MM.1S (cell line): ENCODE measurements at regions not wholly inside any gene's neighbourhood (a gene's known extent, or its start where the extent isn't known, plus 50 kb on each side); places are given as distances from the start of the nearest gene placed in this dataset.

Source experiments
- DNase-seq: peaks from one replicate; pipeline ENCODE4 v3.0.0-alpha.2; 2015
- H2AFZ ChIP-seq: fragments of 300-600 bp; sonication (generic); 2 replicates; pipeline ENCODE4 v1.6.0; 2016; ENCODE audit warnings: antibody characterized with exemption, low read length
- H3F3A ChIP-seq: fragments of 300-600 bp; sonication (generic); 2 replicates; pipeline ENCODE4 v1.6.1; 2016; ENCODE audit warnings: mild to moderate bottlenecking, antibody characterized with exemption, low read length, moderate library complexity, mixed read lengths; ENCODE audit not compliant: insufficient read depth
- H3K27ac ChIP-seq: fragments of 300-600 bp; sonication (generic); 2 replicates; pipeline ENCODE4 v1.5.1; 2016; ENCODE audit warnings: mild to moderate bottlenecking, low read length
- H3K27me3 ChIP-seq: fragments of 300-600 bp; sonication (generic); replicated peaks from 2 replicates; pipeline ENCODE4 v1.6.0; 2016; ENCODE audit warnings: low read length; ENCODE audit not compliant: insufficient read depth
- H3K36me3 ChIP-seq: fragments of 300-600 bp; sonication (generic); replicated peaks from 2 replicates; pipeline ENCODE4 v1.6.1; 2016; ENCODE audit warnings: mild to moderate bottlenecking, low read length, mixed read lengths; ENCODE audit not compliant: insufficient read depth
- H3K4me1 ChIP-seq: fragments of 300-600 bp; sonication (generic); 2 replicates; pipeline ENCODE4 v1.6.1; 2016; ENCODE audit warnings: low read length, mixed read lengths
- H3K4me2 ChIP-seq: fragments of 300-600 bp; sonication (generic); 2 replicates; pipeline ENCODE4 v1.6.0; 2016; ENCODE audit warnings: low read depth, low read length
- H3K4me3 ChIP-seq: fragments of 300-600 bp; sonication (generic); 2 replicates; pipeline ENCODE4 v1.5.1; 2016; ENCODE audit warnings: low read length, mixed read lengths
- H3K79me2 ChIP-seq: fragments of 300-600 bp; sonication (generic); 2 replicates; pipeline ENCODE4 v1.6.1; 2016; ENCODE audit warnings: mixed run types, low read length, mixed read lengths
- H3K9ac ChIP-seq: fragments of 300-600 bp; sonication (generic); 2 replicates; pipeline ENCODE4 v1.6.1; 2016; ENCODE audit warnings: low read length, mixed read lengths
- H3K9me2 ChIP-seq: fragments of 300-600 bp; sonication (generic); replicated peaks from 2 replicates; pipeline ENCODE4 v1.6.1; 2016; ENCODE audit warnings: mild to moderate bottlenecking, low read length, mixed read lengths; ENCODE audit not compliant: insufficient read depth
- H3K9me3 ChIP-seq: fragments of 300-600 bp; sonication (generic); replicated peaks from 2 replicates; pipeline ENCODE4 v1.6.1; 2016; ENCODE audit warnings: mild to moderate bottlenecking, low read length, mixed read lengths; ENCODE audit not compliant: insufficient read depth
- H4K20me1 ChIP-seq: fragments of 300-600 bp; sonication (generic); 2 replicates; pipeline ENCODE4 v1.6.1; 2016; ENCODE audit warnings: mild to moderate bottlenecking, low read length, moderate library complexity, mixed read lengths; ENCODE audit not compliant: insufficient read depth
- EZH2 ChIP-seq: fragments of 300-600 bp; sonication (generic); optimal IDR thresholded peaks from 2 replicates; pipeline ENCODE3; 2017; ENCODE audit warnings: low read depth, mild to moderate bottlenecking, antibody characterized with exemption, low read length, mixed read lengths
- EZH2phosphoT487 ChIP-seq: fragments of 300-600 bp; sonication (generic); IDR thresholded peaks from 2 replicates; pipeline ENCODE4 v1.6.1; 2018; ENCODE audit warnings: antibody characterized with exemption, low read length
- TF ChIP-seq, protein P1 (sequence below): fragments of 300-600 bp; sonication (generic); IDR thresholded peaks from 2 replicates; pipeline ENCODE4 v1.5.1; 2016; ENCODE audit warnings: antibody characterized with exemption, low read length, mixed read lengths

- Histone ChIP-seq H2AFZ (no peak overlapping the region), H3K27me3 (no peaks in the 10 kb centered on the region), H3F3A (no peaks in the 10 kb centered on the region), H3K9me2 (no peaks in the 10 kb centered on the region), H3K79me2 (no peaks in the 10 kb centered on the region), H3K4me1 (no peaks in the 10 kb centered on the region), H3K36me3 (no peaks in the 10 kb centered on the region), H3K9ac (no peak overlapping the region), H3K4me3 (no peak overlapping the region), H3K4me2 (no peak overlapping the region), H4K20me1 (no peaks in the 10 kb centered on the region), H3K9me3 (no peaks in the 10 kb centered on the region), H3K27ac (no peak overlapping the region)
- no peak for DNase-seq
- TF ChIP-seq, protein P1, sequence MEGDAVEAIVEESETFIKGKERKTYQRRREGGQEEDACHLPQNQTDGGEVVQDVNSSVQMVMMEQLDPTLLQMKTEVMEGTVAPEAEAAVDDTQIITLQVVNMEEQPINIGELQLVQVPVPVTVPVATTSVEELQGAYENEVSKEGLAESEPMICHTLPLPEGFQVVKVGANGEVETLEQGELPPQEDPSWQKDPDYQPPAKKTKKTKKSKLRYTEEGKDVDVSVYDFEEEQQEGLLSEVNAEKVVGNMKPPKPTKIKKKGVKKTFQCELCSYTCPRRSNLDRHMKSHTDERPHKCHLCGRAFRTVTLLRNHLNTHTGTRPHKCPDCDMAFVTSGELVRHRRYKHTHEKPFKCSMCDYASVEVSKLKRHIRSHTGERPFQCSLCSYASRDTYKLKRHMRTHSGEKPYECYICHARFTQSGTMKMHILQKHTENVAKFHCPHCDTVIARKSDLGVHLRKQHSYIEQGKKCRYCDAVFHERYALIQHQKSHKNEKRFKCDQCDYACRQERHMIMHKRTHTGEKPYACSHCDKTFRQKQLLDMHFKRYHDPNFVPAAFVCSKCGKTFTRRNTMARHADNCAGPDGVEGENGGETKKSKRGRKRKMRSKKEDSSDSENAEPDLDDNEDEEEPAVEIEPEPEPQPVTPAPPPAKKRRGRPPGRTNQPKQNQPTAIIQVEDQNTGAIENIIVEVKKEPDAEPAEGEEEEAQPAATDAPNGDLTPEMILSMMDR = no peak
- no peak for TF ChIP-seq EZH2
Observed at GRCh38 chr18:78605255-78605654, 374.4 kb upstream of the SALL3 start.

- no peak for DNase-seq
Observed at GRCh38 chr18:78607221-78607620, 372.4 kb upstream of the SALL3 start.

DNA sequence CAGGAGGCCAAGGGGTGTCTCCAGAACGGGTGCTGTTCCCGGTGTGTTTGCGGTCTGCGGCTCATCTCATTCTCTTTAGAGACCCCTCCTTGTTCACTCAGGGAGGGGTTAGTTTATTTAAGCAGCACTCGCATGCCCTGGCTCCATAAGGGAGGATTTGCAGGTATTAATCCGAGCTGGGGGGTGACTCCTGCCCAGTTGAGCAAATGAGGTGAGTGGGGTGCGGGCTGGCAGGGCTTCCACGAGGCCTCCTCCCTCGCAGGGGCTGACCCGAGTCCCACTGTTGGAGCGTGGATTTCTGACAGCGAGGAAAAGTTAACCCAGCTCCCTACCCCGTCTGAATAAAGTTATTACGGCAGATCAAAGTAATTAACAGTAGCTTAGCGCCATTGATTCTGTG, 371.8 kb upstream of the SALL3 start:
- Histone ChIP-seq H3K9ac (no peak overlapping the region), H3K79me2 (no peaks in the 10 kb centered on the region), H4K20me1 (no peaks in the 10 kb centered on the region), H3K36me3 (no peaks in the 10 kb centered on the region), H3K4me2 (no peak overlapping the region), H3F3A (no peaks in the 10 kb centered on the region), H3K27me3 (no peaks in the 10 kb centered on the region), H3K9me3 (no peaks in the 10 kb centered on the region), H3K9me2 (no peaks in the 10 kb centered on the region), H3K4me3 (no peak overlapping the region), H2AFZ (no peak overlapping the region), H3K4me1 (no peaks in the 10 kb centered on the region), H3K27ac (no peak overlapping the region)
- TF ChIP-seq EZH2phosphoT487 (no peak), EZH2 (no peak)
- TF ChIP-seq, protein P1 = no peak
- no peak for DNase-seq

More at GRCh38 chr18:78607221-78607620, 372.4 kb upstream of the SALL3 start:
- H2AFZ ChIP-seq = no peak overlapping the region
- TF ChIP-seq EZH2phosphoT487 = no peak
- TF ChIP-seq EZH2 = no peak
- TF ChIP-seq, protein P1 = no peak
- no peaks in the 10 kb centered on the region for H3K9me3 ChIP-seq
- H3K4me2 ChIP-seq = no peak overlapping the region
- no peaks in the 10 kb centered on the region for H3K27me3 ChIP-seq
- H3F3A ChIP-seq = no peaks in the 10 kb centered on the region
- no peaks in the 10 kb centered on the region for H3K9me2 ChIP-seq
- no peak overlapping the region for H3K4me3 ChIP-seq
- no peaks in the 10 kb centered on the region for H3K79me2 ChIP-seq
- no peaks in the 10 kb centered on the region for H3K4me1 ChIP-seq
- H3K9ac ChIP-seq = no peak overlapping the region
- no peak overlapping the region for H3K27ac ChIP-seq
- no peaks in the 10 kb centered on the region for H4K20me1 ChIP-seq
- H3K36me3 ChIP-seq = no peaks in the 10 kb centered on the region
